KMS-11 (cell line): ENCODE measurements at regions not wholly inside any gene's neighbourhood (a gene's known extent, or its start where the extent isn't known, plus 50 kb on each side); places are given as distances from the start of the nearest gene placed in this dataset.

ENCODE experiments used
- H2AFZ ChIP-seq: fragments of 200-600 bp; sonication (generic); 2 replicates; pipeline ENCODE4 v1.6.1; 2016; ENCODE audit warnings: antibody characterized with exemption, mixed run types, low read depth
- H3K27ac ChIP-seq: fragments of 200-600 bp; sonication (generic); 2 replicates; pipeline ENCODE4 v1.6.1; 2016; ENCODE audit warnings: mild to moderate bottlenecking, mixed run types
- H3K27me3 ChIP-seq: fragments of 200-600 bp; sonication (generic); 2 replicates; pipeline ENCODE4 v1.6.1; 2017; ENCODE audit warnings: mild to moderate bottlenecking, low read depth, mixed run types, moderate library complexity; ENCODE audit not compliant: insufficient read depth
- H3K36me3 ChIP-seq: fragments of 200-600 bp; sonication (generic); 2 replicates; pipeline ENCODE4 v1.6.1; 2017; ENCODE audit warnings: mild to moderate bottlenecking, mixed run types; ENCODE audit not compliant: insufficient read depth
- H3K4me1 ChIP-seq: fragments of 200-600 bp; sonication (generic); 2 replicates; pipeline ENCODE4 v1.6.1; 2016; ENCODE audit warnings: mild to moderate bottlenecking, low read depth, mixed run types; ENCODE audit not compliant: poor library complexity, severe bottlenecking
- H3K4me2 ChIP-seq: fragments of 200-600 bp; sonication (generic); 2 replicates; pipeline ENCODE4 v1.7.0; 2016; ENCODE audit warnings: mild to moderate bottlenecking, mixed run types
- H3K4me3 ChIP-seq: fragments of 200-600 bp; sonication (generic); IDR thresholded peaks from 2 replicates; pipeline ENCODE4 v1.6.1; 2017; ENCODE audit warnings: low read depth, low read length, mixed read lengths; ENCODE audit not compliant: insufficient read depth
- H3K79me2 ChIP-seq: fragments of 200-600 bp; sonication (generic); 2 replicates; pipeline ENCODE4 v1.6.1; 2016; ENCODE audit warnings: low read depth, mixed run types; ENCODE audit not compliant: insufficient read depth
- H3K9ac ChIP-seq: fragments of 200-600 bp; sonication (generic); 2 replicates; pipeline ENCODE4 v1.6.1; 2016; ENCODE audit warnings: mild to moderate bottlenecking, mixed run types
- H4K20me1 ChIP-seq: fragments of 200-600 bp; sonication (generic); 2 replicates; pipeline ENCODE4 v1.6.1; 2016; ENCODE audit warnings: mild to moderate bottlenecking, mixed run types; ENCODE audit not compliant: insufficient read depth
- CTCF ChIP-seq: fragments of 200-600 bp; sonication (generic); conservative IDR thresholded peaks from 2 replicates; pipeline ENCODE4 v1.6.1; 2017; ENCODE audit warnings: low read depth, mild to moderate bottlenecking, antibody characterized with exemption, low read length, moderate library complexity, mixed read lengths

GRCh38 chr4:19547463-19547862, 704.2 kb upstream of the SLIT2 start:
- no peaks in the 10 kb centered on the region for H3K79me2 ChIP-seq
- no peaks in the 10 kb centered on the region for H3K27me3 ChIP-seq
- H3K9ac ChIP-seq: no peak overlapping the region
- no peak overlapping the region for H2AFZ ChIP-seq
- no peak overlapping the region for H3K27ac ChIP-seq
- TF ChIP-seq CTCF: no peak
- no peaks in the 10 kb centered on the region for H3K4me1 ChIP-seq
- H4K20me1 ChIP-seq: no peaks in the 10 kb centered on the region
- H3K36me3 ChIP-seq: no peaks in the 10 kb centered on the region
- no peak overlapping the region for H3K4me3 ChIP-seq
- H3K4me2 ChIP-seq: no peak overlapping the region

- Histone ChIP-seq H3K4me1 (no peaks in the 10 kb centered on the region), H3K36me3 (no peaks in the 10 kb centered on the region), H4K20me1 (no peaks in the 10 kb centered on the region), H3K4me3 (no peak overlapping the region), H2AFZ (no peak overlapping the region), H3K27me3 (no peaks in the 10 kb centered on the region), H3K79me2 (no peaks in the 10 kb centered on the region), H3K27ac (no peak overlapping the region), H3K9ac (no peak overlapping the region), H3K4me2 (no peak overlapping the region)
- TF ChIP-seq CTCF: no peak
These were observed 707.1 kb upstream of the SLIT2 start for GRCh38 chr4:19544446-19545125.

- Histone ChIP-seq H3K4me3 (no peak overlapping the region), H3K36me3 (no peaks in the 10 kb centered on the region), H3K27ac (no peak overlapping the region), H3K27me3 (no peaks in the 10 kb centered on the region), H2AFZ (no peak overlapping the region), H3K4me1 (no peaks in the 10 kb centered on the region), H3K9ac (no peak overlapping the region), H3K79me2 (no peaks in the 10 kb centered on the region), H3K4me2 (no peak overlapping the region), H4K20me1 (no peaks in the 10 kb centered on the region)
- no peak for TF ChIP-seq CTCF
These were observed 710.7 kb upstream of the SLIT2 start for GRCh38 chr4:19540859-19541540.

GRCh38 chr4:19539201-19539600, 712.5 kb upstream of the SLIT2 start:
- no peak overlapping the region for H3K27ac ChIP-seq
- no peaks in the 10 kb centered on the region for H4K20me1 ChIP-seq
- no peak overlapping the region for H3K4me2 ChIP-seq
- no peak overlapping the region for H2AFZ ChIP-seq
- H3K4me3 ChIP-seq: no peak overlapping the region
- H3K36me3 ChIP-seq: no peaks in the 10 kb centered on the region
- TF ChIP-seq CTCF: no peak
- no peak overlapping the region for H3K9ac ChIP-seq
- no peaks in the 10 kb centered on the region for H3K79me2 ChIP-seq
- no peaks in the 10 kb centered on the region for H3K4me1 ChIP-seq
- H3K27me3 ChIP-seq: no peaks in the 10 kb centered on the region
